Type B pancreatic cell (in vitro differentiated cells): ENCODE measurements at regions not wholly inside any gene's neighbourhood (a gene's known extent, or its start where the extent isn't known, plus 50 kb on each side); places are given as distances from the start of the nearest gene placed in this dataset.

Experiments used
- DNase-seq: peaks from one replicate; pipeline ENCODE4 v3.0.0; 2021; ENCODE audit warnings: mixed read lengths; ENCODE audit not compliant: unreplicated experiment; ENCODE audit errors: extremely low spot score
- H3K27ac Mint-ChIP-seq: 2 replicates; pipeline ENCODE4 v1.8.0; 2021; ENCODE audit warnings: mild to moderate bottlenecking, mixed read lengths
- H3K27me3 Mint-ChIP-seq: 2 replicates; pipeline ENCODE4 v1.8.0; 2021; ENCODE audit warnings: mixed read lengths
- H3K36me3 Mint-ChIP-seq: 2 replicates; pipeline ENCODE4 v1.8.0; 2021; ENCODE audit warnings: mixed read lengths
- H3K4me1 Mint-ChIP-seq: one replicate; pipeline ENCODE4 v1.8.0; 2021; ENCODE audit warnings: mixed read lengths; ENCODE audit not compliant: unreplicated experiment
- H3K4me3 Mint-ChIP-seq: 2 replicates; pipeline ENCODE4 v1.8.0; 2021; ENCODE audit warnings: mild to moderate bottlenecking, mixed read lengths
- H3K9me3 Mint-ChIP-seq: 2 replicates; pipeline ENCODE4 v1.8.0; 2021; ENCODE audit warnings: mixed read lengths
- CTCF ChIP-seq: fragments of 200-600 bp; sonication (generic); conservative IDR thresholded peaks from 2 replicates; pipeline ENCODE4 v1.5.0; 2021; ENCODE audit warnings: antibody characterized with exemption, mild to moderate bottlenecking

- H3K9me3 Mint-ChIP-seq = no peaks in the 10 kb centered on the region
- no peaks in the 10 kb centered on the region for H3K36me3 Mint-ChIP-seq
- no peak overlapping the region for H3K4me3 Mint-ChIP-seq
- no peak for DNase-seq
- H3K27ac Mint-ChIP-seq = no peak overlapping the region
- H3K27me3 Mint-ChIP-seq = peaks cover 63% of the 10 kb centered on the region
- H3K4me1 Mint-ChIP-seq = no peaks in the 10 kb centered on the region
- no peak for TF ChIP-seq CTCF
These were observed 98.7 kb downstream of the ASCL4 start for GRCh38 chr12:107873223-107873622.

- H3K4me3 Mint-ChIP-seq = no peak overlapping the region
- peaks cover 57% of the 10 kb centered on the region for H3K27me3 Mint-ChIP-seq
- DNase-seq = no peak
- no peaks in the 10 kb centered on the region for H3K36me3 Mint-ChIP-seq
- H3K27ac Mint-ChIP-seq = no peak overlapping the region
- TF ChIP-seq CTCF = no peak
- H3K4me1 Mint-ChIP-seq = no peaks in the 10 kb centered on the region
- no peaks in the 10 kb centered on the region for H3K9me3 Mint-ChIP-seq
These were observed 101.3 kb downstream of the ASCL4 start for GRCh38 chr12:107875786-107876185.

- Mint-ChIP-seq H3K9me3 (no peaks in the 10 kb centered on the region), H3K4me3 (no peak overlapping the region), H3K36me3 (no peaks in the 10 kb centered on the region), H3K4me1 (no peaks in the 10 kb centered on the region), H3K27ac (no peak overlapping the region), H3K27me3 (peaks cover 47% of the 10 kb centered on the region)
- TF ChIP-seq CTCF = peak; percentile 88
- DNase-seq = no peak
These were observed 110.5 kb downstream of the ASCL4 start for GRCh38 chr12:107884769-107885694.

DNA sequence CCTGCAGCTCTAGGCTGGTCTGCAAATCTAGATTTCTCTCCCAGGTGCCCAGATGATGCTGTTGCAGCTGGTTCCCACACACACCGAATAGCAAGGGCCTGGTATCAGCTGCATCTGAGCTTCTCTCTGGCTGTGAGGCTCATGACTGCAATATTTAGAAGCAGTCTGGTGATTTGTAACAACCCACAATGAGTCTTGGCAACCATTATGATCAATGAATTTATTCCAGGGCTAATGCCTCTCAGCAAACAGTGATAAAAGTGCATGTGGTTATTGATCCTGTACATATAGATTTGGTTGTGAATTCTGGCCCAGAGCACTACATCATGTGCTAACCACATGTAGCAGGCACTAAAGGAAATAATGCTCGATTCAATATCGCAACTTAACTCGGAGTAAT is 114.3 kb downstream of the ASCL4 start:
- no peaks in the 10 kb centered on the region for H3K36me3 Mint-ChIP-seq
- DNase-seq = no peak
- no peaks in the 10 kb centered on the region for H3K4me1 Mint-ChIP-seq
- no peak overlapping the region for H3K27ac Mint-ChIP-seq
- peaks cover 26% of the 10 kb centered on the region for H3K27me3 Mint-ChIP-seq
- TF ChIP-seq CTCF = no peak
- H3K9me3 Mint-ChIP-seq = no peaks in the 10 kb centered on the region
- no peak overlapping the region for H3K4me3 Mint-ChIP-seq

- DNase-seq = no peak
- peak; percentile 58 for TF ChIP-seq CTCF
- no peaks in the 10 kb centered on the region for H3K36me3 Mint-ChIP-seq
- peaks cover 20% of the 10 kb centered on the region for H3K27me3 Mint-ChIP-seq
- H3K9me3 Mint-ChIP-seq = no peaks in the 10 kb centered on the region
- no peak overlapping the region for H3K4me3 Mint-ChIP-seq
- H3K4me1 Mint-ChIP-seq = no peaks in the 10 kb centered on the region
- H3K27ac Mint-ChIP-seq = no peak overlapping the region
These were observed 117.5 kb downstream of the ASCL4 start for GRCh38 chr12:107891967-107892366.
